ENCODE measurements at regions not wholly inside any gene's neighbourhood (a gene's known extent, or its start where the extent isn't known, plus 50 kb on each side); places are given as distances from the start of the nearest gene placed in this dataset.
"Not testable (repeated sequence)": the region's sequence is repeated elsewhere in the genome, so short reads cannot be mapped to it uniquely, and the experiment has no call there.

- DNase-seq: no peak
Observed at GRCh38 chr15:36178303-36178633, 401.2 kb upstream of the CDIN1 start.

GRCh38 chr15:36183201-36183600, 396.2 kb upstream of the CDIN1 start:
- DNase-seq: no peak

- no peak for DNase-seq
Observed at GRCh38 chr15:36185438-36185837, 394.0 kb upstream of the CDIN1 start.

- no peak for DNase-seq
Observed at GRCh38 chr15:36185845-36186244, 393.6 kb upstream of the CDIN1 start.

GRCh38 chr15:36186376-36186775, 393.1 kb upstream of the CDIN1 start:
- DNase-seq: no peak

GRCh38 chr15:36191459-36191858, 388.0 kb upstream of the CDIN1 start:
- DNase-seq: no peak

- DNase-seq: not testable (repeated sequence)
Observed at GRCh38 chr15:36195361-36196007, 383.9 kb upstream of the CDIN1 start.

- DNase-seq: no peak
Observed at GRCh38 chr15:36208868-36209582, 370.4 kb upstream of the CDIN1 start.

- no peak for DNase-seq
Observed at GRCh38 chr15:36210426-36210825, 369.0 kb upstream of the CDIN1 start.

- no peak for DNase-seq
Observed at GRCh38 chr15:36218322-36218721, 361.1 kb upstream of the CDIN1 start.

GRCh38 chr15:36218991-36219390, 360.4 kb upstream of the CDIN1 start:
- DNase-seq: no peak

GRCh38 chr15:36221992-36222391, 357.4 kb upstream of the CDIN1 start:
- DNase-seq: no peak

- DNase-seq: no peak
Observed at GRCh38 chr15:36230776-36231175, 348.6 kb upstream of the CDIN1 start.

- DNase-seq: no peak
Observed at GRCh38 chr15:36232491-36232890, 346.9 kb upstream of the CDIN1 start.

- no peak for DNase-seq
Observed at GRCh38 chr15:36234743-36235142, 344.7 kb upstream of the CDIN1 start.

- DNase-seq: no peak
Observed at GRCh38 chr15:36235173-36235572, 344.3 kb upstream of the CDIN1 start.

GRCh38 chr15:36239509-36239908, 339.9 kb upstream of the CDIN1 start:
- no peak for DNase-seq

GRCh38 chr15:36251450-36251849, 328.0 kb upstream of the CDIN1 start:
- no peak for DNase-seq

- DNase-seq: no peak
Observed at GRCh38 chr15:36252146-36252711, 327.2 kb upstream of the CDIN1 start.

GRCh38 chr15:36254426-36254825, 325.0 kb upstream of the CDIN1 start:
- DNase-seq: no peak

- no peak for DNase-seq
Observed at GRCh38 chr15:36256404-36256807, 323.0 kb upstream of the CDIN1 start.

- no peak for DNase-seq
Observed at GRCh38 chr15:36263666-36264065, 315.8 kb upstream of the CDIN1 start.

GRCh38 chr15:36265422-36265821, 314.0 kb upstream of the CDIN1 start:
- no peak for DNase-seq

GRCh38 chr15:36271048-36271447, 308.4 kb upstream of the CDIN1 start:
- no peak for DNase-seq
